ENCODE measurements at regions not wholly inside any gene's neighbourhood (a gene's known extent, or its start where the extent isn't known, plus 50 kb on each side); places are given as distances from the start of the nearest gene placed in this dataset.
"Not testable (repeated sequence)": the region's sequence is repeated elsewhere in the genome, so short reads cannot be mapped to it uniquely, and the experiment has no call there.

GRCh38 chr13:65411521-65411920 is 1818.6 kb downstream of the PCDH9 start:
- no peak for DNase-seq

DNA sequence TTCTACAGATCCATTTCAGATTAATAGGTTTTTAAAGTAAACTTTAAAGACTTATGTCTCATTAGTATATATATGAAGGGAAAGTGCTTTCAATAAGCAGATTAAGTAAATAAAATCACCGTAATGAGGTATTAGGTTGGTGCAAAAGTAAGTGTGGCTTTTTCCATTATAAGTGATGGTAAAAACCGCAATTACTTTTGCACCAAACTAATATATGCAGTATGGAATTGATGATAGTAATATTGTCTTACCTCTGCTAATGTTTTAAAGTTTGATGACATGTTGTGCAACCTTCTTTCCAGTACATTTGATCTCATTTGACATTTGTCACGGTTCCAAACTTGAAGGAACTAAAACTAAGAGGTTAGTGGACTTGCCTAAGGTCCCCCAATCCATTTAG is 1819.3 kb downstream of the PCDH9 start:
- DNase-seq = no peak

- DNase-seq = no peak
Measured at GRCh38 chr13:65401315-65401714, 1828.8 kb downstream of the PCDH9 start.

- DNase-seq = no peak
Measured at GRCh38 chr13:65400702-65401101, 1829.4 kb downstream of the PCDH9 start.

DNA sequence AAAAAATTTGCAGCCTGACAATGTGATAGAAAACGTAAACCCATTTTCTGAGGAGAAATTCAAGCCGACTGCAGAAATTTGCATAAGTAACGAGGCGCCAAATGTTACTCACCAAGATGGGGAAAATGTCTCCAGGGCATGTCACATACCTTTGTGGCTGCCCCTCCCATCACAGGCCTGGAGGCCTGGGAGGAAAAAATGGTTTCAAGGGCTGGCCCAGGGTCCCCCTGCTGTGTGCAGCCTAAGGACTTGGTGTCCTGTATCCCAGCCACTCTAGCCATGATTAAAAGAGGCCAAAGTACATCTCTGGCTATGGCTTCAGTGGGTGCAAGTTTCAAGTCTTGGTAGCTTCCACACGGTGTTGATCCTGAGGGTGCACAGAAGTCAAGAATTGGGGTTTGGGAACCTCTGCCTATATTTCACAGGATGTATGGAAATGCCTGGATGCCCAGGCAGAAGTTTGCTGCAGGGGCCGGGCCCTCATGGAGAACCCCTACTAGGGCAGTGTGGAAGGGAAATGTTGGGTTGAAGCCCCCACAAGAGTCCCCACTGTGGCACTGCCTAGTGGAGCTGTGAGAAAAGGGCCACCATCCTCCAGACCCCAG is 1842.3 kb downstream of the PCDH9 start:
- DNase-seq = no peak

- no peak for DNase-seq
Measured at GRCh38 chr13:65378943-65379519, 1851.1 kb downstream of the PCDH9 start.

DNA sequence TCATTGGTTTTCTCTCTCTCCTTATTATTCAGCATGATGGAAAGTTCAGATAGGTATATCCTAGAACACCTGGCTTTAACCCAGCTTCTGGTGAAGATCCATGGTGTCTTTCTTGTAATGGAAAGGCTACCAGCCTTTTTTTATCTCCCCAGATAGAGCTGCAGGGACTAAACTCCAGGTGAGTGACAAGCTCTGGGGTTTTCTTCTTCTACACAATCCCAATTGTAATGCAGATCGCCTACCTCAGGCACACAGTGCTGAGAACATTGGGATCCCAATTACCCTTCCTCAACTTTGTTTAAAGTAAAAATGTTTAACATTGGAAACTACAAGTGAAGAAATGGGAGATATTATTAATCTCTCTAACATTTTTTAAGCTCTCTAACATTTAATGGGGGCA is 1851.7 kb downstream of the PCDH9 start:
- no peak for DNase-seq

- no peak for DNase-seq
Measured at GRCh38 chr13:65368832-65369231, 1861.3 kb downstream of the PCDH9 start.

- DNase-seq = no peak
Measured at GRCh38 chr13:65353951-65354350, 1876.2 kb downstream of the PCDH9 start.

DNA sequence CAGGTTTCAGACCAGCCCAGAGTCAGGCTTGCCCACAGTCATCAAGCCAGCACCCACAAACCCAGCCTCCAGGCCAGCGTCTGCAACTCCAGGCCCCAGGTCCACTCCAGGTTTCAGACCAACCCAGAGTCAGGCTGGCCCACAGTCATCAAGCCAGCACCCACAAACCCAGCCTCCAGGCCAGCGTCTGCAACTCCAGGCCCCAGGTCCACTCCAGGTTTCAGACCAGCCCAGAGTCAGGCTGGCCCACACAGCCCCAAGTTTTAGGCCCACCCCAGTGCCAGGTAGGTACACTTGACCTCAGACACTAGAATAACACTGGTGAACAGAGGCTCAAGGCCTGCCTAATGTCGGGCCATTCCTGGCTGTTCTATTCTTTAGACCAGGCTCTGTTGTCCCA is 1877.0 kb downstream of the PCDH9 start:
- not testable (repeated sequence) for DNase-seq

DNA sequence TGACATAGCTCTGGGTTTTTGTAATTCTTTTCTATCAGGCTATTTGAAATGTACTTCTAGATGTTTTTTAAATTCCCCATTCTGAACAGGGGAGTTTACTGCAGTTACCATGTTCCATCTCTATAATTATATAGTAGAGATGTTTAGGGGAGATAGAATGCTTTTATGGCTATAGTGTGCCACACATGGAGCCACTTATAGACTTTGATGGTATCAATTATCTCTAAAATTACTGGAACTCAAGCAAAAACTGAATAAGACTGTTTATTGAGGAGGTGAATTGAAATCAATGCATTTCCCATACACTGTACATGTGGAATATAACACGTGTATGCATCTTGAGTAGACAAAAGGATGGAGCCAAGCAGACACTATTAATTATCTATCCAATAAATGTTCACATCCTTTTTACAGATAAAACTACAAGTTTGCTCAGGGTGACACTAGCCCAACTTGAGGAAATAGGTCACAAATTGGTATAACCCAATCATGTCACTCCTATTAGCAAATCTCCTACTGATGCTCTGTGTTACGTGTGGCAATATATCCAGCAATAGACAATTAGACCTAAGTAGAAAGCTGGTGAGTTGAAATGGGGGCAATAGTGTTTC is 1882.6 kb downstream of the PCDH9 start:
- no peak for DNase-seq

- no peak for DNase-seq
Measured at GRCh38 chr13:65343898-65344663, 1886.1 kb downstream of the PCDH9 start.

- no peak for DNase-seq
Measured at GRCh38 chr13:65342541-65343337, 1887.4 kb downstream of the PCDH9 start.

GRCh38 chr13:65339241-65339640 is 1890.9 kb downstream of the PCDH9 start:
- no peak for DNase-seq

DNA sequence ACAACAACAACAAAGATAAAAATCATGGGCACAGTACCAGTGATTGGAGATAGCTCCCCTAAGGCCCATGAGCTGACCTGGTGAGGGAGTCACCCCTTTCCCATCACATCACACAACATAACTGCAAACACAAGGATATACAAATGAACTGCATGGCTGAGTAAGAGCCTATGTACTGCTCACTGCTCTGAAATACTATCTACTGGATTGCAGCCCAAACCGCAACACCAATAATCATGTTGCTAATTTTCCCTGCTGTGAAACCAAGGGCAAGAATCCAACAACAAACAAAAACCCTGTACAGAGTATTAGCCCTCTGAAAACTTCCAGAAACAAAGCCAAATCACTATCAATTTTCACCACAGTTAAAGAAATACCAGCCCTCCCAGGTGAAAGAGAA is 1893.2 kb downstream of the PCDH9 start:
- no peak for DNase-seq

- DNase-seq = no peak
Measured at GRCh38 chr13:65336087-65336749, 1893.9 kb downstream of the PCDH9 start.

DNA sequence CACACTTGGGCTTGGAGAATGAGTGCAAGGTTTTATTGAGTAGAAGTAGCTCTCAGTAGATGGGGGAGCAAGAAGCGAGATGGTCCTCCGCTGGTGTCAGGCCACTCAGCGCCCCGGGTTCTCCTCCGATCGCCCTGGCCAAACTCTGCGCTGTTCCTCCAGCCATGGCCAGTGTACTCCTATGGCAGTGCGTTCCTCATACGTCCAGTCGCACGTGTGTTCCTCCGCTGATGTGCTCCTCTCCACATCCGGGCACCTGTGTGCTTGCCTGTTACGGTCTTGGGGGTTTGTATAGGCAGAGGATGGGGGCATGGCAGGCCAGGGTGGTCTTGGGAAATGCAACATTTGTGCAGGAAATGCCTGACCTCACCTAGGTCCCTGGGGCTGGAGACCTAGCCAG is 1899.4 kb downstream of the PCDH9 start:
- no peak for DNase-seq

DNA sequence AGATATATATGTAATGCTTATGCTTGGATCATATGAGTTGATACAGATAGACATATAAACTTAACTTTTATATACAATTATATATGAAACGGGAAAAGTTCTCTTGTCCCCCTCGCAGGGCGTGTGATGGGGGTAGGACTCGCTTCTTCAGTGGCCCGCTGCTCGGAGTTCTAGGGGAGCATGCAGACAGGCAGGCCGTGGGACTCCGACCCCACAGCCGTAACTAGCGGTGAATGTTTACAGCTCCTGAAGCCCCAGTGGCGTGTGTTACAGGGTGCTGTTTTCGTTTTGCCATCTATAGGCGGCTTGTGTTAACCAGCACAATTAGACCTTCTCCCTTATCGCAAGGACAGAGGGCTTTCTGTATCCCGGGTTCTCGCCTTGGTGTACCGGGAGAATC is 1899.8 kb downstream of the PCDH9 start:
- DNase-seq = no peak

- DNase-seq = not testable (repeated sequence)
Measured at GRCh38 chr13:65323192-65323591, 1906.9 kb downstream of the PCDH9 start.

DNA sequence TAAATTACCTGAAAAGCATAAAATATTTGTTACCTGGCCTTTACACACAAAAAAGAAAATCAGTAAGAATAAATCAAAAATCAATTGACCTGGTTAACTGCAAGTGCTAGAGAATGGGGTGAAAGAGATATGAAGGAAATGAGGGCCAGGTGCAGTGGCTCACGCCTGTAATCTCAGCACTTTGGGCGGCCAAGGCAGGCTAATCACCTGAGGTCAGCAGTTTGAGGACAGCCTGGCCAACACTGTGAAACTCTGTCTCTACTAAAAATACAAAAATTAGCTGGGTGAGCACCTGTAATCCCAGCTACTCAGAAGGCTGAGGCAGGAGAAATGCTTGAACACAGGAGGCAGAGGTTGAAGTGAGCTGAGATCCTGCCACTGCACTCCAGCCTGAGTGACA is 1908.7 kb downstream of the PCDH9 start:
- DNase-seq = not testable (repeated sequence)

GRCh38 chr13:65314008-65314407 is 1916.1 kb downstream of the PCDH9 start:
- DNase-seq = no peak

Measured in amygdala (tissue), 56 donors.